SKM-1 (cell line): ENCODE measurements at regions not wholly inside any gene's neighbourhood (a gene's known extent, or its start where the extent isn't known, plus 50 kb on each side); places are given as distances from the start of the nearest gene placed in this dataset.
"Not testable (repeated sequence)": the region's sequence is repeated elsewhere in the genome, so short reads cannot be mapped to it uniquely, and the experiment has no call there.

Experiments
- DNase-seq: peaks from one replicate; lab custom pipeline; 2025; ENCODE audit not compliant: unreplicated experiment; lab: John Stamatoyannopoulos, UW

DNA sequence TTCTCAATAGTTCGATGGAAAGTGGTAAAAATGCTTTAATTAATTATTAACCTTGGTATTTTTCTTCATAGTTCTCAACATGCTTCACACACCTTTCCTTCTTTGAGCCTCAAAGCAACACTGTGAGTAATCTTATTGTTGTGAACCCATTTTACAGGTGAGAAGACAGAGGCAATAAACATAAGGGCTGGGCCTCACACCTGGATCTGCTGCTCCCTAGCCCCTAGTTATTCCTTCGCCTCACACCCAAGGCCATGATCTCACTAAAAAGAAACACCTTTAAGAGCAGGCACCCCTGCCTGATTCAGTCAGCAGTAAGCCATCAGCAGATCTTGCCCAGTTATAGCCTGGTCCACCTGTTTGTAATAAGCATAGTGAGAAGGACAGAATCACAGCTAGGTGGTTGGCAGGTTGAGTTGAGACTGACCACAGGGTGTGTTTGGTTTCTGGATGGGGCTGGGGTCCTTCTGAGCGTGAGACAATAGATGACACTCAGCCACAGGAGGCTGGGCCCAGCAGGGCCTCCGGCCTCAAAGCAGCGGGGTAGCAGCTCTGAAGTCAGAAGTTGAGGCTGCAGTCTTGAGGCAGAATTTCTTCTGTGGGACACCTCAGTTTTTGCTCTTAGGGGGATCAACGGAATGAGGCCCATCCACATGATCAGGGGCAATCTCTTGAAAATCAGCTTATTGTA, 203.9 kb downstream of the RHOU start:
- no peak for DNase-seq

GRCh38 chr1:228939881-228940392, 204.7 kb downstream of the RHOU start:
- DNase-seq = no peak

DNA sequence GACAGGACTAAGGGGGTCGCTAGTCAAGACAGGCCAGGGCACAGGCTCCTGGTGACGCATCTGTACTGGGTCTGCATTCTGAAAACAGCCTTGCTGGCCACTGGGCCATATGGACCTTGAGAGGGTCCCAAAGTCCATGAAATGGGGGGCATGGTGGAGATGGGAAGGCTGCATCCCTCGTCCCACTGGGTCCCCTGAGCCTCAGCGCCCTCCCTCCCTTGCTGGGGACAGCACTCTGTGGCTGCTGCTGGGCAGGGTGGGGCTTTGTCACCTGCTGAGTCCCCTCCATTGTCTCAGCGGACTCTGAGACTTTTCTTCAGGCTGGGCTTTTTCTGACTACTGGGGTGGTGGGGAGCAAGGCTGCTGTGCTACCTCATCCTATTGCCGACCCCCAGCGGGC, 205.2 kb downstream of the RHOU start:
- DNase-seq = no peak

DNA sequence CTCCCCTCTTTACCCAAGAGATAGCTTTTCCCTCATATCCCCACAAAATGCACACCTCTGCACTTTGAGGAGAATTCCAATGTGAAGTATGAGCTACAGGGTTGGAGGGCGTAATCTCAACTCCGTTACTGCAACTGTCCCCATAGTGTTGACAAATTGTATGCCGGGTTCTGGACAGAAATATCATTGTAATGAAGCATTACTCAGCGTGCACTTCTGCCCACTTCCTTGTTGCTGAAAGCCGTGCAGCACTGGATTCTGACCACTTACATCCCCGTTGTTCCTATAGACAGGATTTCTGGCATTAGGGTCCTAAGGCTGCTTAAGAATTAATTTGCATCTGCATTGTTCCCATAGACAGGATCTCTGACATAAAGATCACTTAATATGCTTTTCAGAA, 205.6 kb downstream of the RHOU start:
- DNase-seq = peak; percentile 74

DNA sequence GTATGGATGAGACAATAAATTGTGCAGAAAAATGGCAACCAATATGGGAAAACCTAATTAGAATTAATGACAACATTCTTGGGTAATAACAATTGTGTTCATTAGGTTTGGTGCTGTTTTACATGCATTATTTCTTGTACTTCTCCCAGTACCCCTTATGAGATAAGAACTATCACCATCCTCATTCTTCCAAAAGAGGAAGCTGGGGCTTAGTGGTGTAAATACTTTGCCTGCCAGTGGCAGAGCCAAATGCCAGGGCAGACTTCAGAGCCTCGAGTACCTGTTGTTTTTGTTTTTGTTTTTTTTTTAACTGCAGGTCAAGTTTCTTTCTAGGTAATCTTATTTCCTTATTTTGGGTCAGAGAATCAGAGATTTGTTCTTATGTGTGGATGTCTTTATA, 206.4 kb downstream of the RHOU start:
- DNase-seq = peak; percentile 42

- DNase-seq = no peak
Observed at GRCh38 chr1:228943436-228943835, 208.2 kb downstream of the RHOU start.

- no peak for DNase-seq
Observed at GRCh38 chr1:228944296-228944695, 209.0 kb downstream of the RHOU start.

DNA sequence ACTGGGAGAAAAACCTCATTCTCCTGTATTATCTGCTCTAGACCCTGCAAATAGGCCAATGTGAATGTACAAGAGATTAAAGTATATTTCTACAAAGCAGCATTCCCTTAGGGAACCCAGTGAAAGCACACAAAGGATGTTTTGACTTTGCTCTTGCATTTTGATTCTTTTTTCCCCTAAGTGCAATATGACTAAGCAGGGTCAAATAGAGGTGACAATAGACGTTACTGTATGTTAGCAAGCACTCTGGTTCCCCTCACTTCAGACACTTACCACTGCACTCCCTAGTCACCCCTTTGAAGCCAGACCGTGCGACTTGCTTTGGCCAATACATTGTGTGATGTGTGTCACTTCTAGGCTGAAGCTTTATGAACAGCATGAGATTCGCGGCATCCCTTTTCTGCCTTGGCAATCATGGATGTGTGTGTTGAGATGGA, 209.7 kb downstream of the RHOU start:
- DNase-seq = peak; percentile 27

- DNase-seq = no peak
Observed at GRCh38 chr1:228945885-228946284, 210.6 kb downstream of the RHOU start.

GRCh38 chr1:228949617-228950016, 214.3 kb downstream of the RHOU start:
- not testable (repeated sequence) for DNase-seq

- DNase-seq = no peak
Observed at GRCh38 chr1:228953207-228953606, 217.9 kb downstream of the RHOU start.

- not testable (repeated sequence) for DNase-seq
Observed at GRCh38 chr1:228953808-228954207, 218.5 kb downstream of the RHOU start.

- no peak for DNase-seq
Observed at GRCh38 chr1:228955691-228956090, 220.4 kb downstream of the RHOU start.

- no peak for DNase-seq
Observed at GRCh38 chr1:228956864-228957263, 221.6 kb downstream of the RHOU start.

GRCh38 chr1:228957535-228957934, 222.3 kb downstream of the RHOU start:
- no peak for DNase-seq

DNA sequence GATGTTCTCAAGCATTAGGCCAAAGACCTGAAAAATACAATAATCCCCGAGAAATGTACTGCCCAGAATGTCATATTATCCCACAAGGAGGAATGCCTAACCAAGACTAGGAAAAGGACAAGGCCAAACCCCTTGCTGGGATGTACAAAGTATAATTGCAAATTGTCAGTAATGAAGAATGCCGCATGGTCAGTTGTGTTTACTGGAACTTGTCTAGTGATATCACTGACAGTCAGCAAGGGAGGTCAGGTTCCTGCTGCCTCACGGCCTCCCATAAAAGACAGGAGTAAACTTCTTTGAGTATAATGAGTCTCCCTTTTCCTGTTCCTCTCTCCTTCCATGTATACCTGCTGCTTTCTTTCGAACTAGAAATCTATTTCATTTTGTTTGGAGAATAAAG, 222.8 kb downstream of the RHOU start:
- DNase-seq = no peak

- DNase-seq = no peak
Observed at GRCh38 chr1:228958741-228959140, 223.5 kb downstream of the RHOU start.

GRCh38 chr1:228960705-228961104, 225.4 kb downstream of the RHOU start:
- peak; percentile 29 for DNase-seq

DNA sequence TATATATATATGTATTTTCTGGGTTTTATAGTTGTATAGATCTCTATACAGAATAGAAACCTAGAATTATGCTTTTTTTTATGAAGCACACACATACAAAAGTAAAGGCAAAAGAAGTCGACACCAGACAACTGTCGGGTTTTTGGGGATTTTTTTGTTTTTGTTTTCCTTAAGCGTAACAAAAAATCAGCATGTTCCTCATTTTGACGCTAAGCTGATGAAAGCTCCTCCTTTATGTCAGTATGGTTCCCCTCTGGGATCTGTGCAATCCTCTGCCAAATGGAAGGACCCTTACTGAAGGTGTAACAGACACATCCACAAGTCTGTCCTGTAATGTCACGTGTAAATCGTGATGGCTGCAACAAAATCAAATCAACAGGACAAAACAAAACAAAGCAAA, 226.2 kb downstream of the RHOU start:
- DNase-seq = no peak

DNA sequence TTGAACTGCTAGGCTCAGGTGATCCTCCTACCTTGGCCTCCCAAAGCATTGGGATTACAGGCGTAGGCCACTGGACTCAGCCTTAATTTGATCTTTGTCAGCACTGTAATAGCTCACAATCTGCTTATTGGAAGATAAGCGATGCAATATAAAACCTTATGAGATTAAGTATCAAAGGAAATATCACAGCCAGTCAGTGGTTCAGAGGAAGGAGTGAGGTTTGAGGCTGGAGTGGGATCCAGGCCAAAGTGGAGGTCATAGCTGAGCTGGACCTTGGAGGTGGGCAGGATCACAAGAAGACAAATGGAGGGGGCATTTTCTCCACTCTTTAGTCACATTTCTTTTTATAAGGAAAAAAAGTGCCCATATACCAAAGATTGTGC, 228.5 kb downstream of the RHOU start:
- no peak for DNase-seq

DNA sequence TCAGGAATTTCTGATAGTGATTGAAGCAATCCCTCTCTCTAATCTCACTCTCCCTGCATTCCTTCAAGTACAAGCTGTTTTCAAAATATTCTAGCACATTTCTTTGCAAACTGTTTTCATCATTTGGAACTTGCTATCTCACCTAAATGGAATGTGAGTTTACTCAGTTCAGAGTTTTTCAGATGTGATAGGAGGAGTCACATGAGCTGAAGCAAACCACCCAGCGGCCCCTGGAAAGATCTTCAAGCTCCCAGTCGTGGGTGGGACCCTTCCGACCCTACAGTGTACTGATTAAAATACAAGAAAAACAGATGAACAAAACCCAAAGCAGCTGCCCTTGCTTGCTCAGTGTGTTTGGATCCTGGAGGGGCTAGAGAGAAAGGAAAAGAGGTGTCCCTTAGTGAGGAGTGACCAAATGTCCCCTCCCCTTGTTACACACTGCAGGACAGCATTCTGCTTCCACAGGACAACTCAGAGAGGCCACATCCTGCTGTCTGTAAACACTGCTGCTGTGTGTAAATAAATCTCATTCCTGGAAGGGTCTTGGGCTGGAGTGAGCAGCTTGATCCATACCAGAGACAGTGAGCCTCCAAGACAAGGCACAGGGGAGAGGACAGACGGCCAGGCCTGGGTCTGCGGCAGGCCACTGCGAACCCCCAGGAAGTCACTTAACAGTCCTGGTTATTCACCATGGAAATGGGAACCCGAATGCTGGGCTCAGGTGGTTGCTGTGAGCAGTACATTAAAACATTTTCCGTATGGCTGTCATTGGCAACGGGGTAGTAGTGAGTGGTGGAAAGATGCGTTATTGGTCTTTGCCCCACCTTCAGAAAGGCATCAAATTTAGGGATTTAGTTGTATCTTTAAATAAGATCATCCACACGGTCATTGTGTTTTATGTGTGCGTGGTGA, 229.2 kb downstream of the RHOU start:
- DNase-seq = no peak
